ENCODE measurements at regions not wholly inside any gene's neighbourhood (a gene's known extent, or its start where the extent isn't known, plus 50 kb on each side); places are given as distances from the start of the nearest gene placed in this dataset.

- TF ChIP-seq TAF1 (IDR thresholded peaks at IDR 0.05; ENCODE audit: borderline replicate concordance, low read depth, low read length) = no peak
- TF ChIP-seq POLR2AphosphoS5 (IDR thresholded peaks at IDR 0.05; ENCODE audit: low read depth, low read length) = no peak
- TF ChIP-seq POLR2A (IDR thresholded peaks at IDR 0.05; ENCODE audit: low read depth, low read length) = no peak
- FAIRE-seq (no peak), DNase-seq (ENCODE audit: insufficient read length) (no peak)
These were observed 599.7 kb downstream of the ARAP2 start for GRCh38 chr4:35644591-35644990.

- DNase-seq (ENCODE audit: insufficient read length) (no peak), FAIRE-seq (no peak)
These were observed 595.3 kb downstream of the ARAP2 start for GRCh38 chr4:35649011-35649410.

GRCh38 chr4:35649778-35650177, 594.5 kb downstream of the ARAP2 start:
- TF ChIP-seq TAF1 (IDR thresholded peaks at IDR 0.05; ENCODE audit: borderline replicate concordance, low read depth, low read length) (no peak), POLR2A (IDR thresholded peaks at IDR 0.05; ENCODE audit: low read depth, low read length) (no peak), POLR2AphosphoS5 (IDR thresholded peaks at IDR 0.05; ENCODE audit: low read depth, low read length) (no peak)
- FAIRE-seq (no peak), DNase-seq (ENCODE audit: insufficient read length) (no peak)

More at GRCh38 chr4:35649011-35649410, 595.3 kb downstream of the ARAP2 start:
- TF ChIP-seq POLR2AphosphoS5 (IDR thresholded peaks at IDR 0.05; ENCODE audit: low read depth, low read length) (no peak), POLR2A (IDR thresholded peaks at IDR 0.05; ENCODE audit: low read depth, low read length) (no peak), TAF1 (IDR thresholded peaks at IDR 0.05; ENCODE audit: borderline replicate concordance, low read depth, low read length) (no peak)

GRCh38 chr4:35652197-35652596, 592.1 kb downstream of the ARAP2 start:
- DNase-seq (ENCODE audit: insufficient read length) (no peak), FAIRE-seq (no peak)
- TF ChIP-seq POLR2AphosphoS5 (IDR thresholded peaks at IDR 0.05; ENCODE audit: low read depth, low read length) (no peak), POLR2A (IDR thresholded peaks at IDR 0.05; ENCODE audit: low read depth, low read length) (no peak), TAF1 (IDR thresholded peaks at IDR 0.05; ENCODE audit: borderline replicate concordance, low read depth, low read length) (no peak)

- DNase-seq (ENCODE audit: insufficient read length) (no peak), FAIRE-seq (no peak)
- no peak for TF ChIP-seq POLR2A (IDR thresholded peaks at IDR 0.05; ENCODE audit: low read depth, low read length)
- no peak for TF ChIP-seq TAF1 (IDR thresholded peaks at IDR 0.05; ENCODE audit: borderline replicate concordance, low read depth, low read length)
- no peak for TF ChIP-seq POLR2AphosphoS5 (IDR thresholded peaks at IDR 0.05; ENCODE audit: low read depth, low read length)
These were observed 590.9 kb downstream of the ARAP2 start for GRCh38 chr4:35653451-35653850.

- TF ChIP-seq TAF1 (IDR thresholded peaks at IDR 0.05; ENCODE audit: borderline replicate concordance, low read depth, low read length) (no peak), POLR2AphosphoS5 (IDR thresholded peaks at IDR 0.05; ENCODE audit: low read depth, low read length) (no peak), POLR2A (IDR thresholded peaks at IDR 0.05; ENCODE audit: low read depth, low read length) (no peak)
- FAIRE-seq (no peak), DNase-seq (ENCODE audit: insufficient read length) (no peak)
These were observed 571.2 kb downstream of the ARAP2 start for GRCh38 chr4:35673137-35673536.

- DNase-seq (ENCODE audit: insufficient read length) (no peak), FAIRE-seq (no peak)
- TF ChIP-seq TAF1 (IDR thresholded peaks at IDR 0.05; ENCODE audit: borderline replicate concordance, low read depth, low read length) (no peak), POLR2A (IDR thresholded peaks at IDR 0.05; ENCODE audit: low read depth, low read length) (no peak), POLR2AphosphoS5 (IDR thresholded peaks at IDR 0.05; ENCODE audit: low read depth, low read length) (no peak)
These were observed 559.6 kb downstream of the ARAP2 start for GRCh38 chr4:35684755-35685154.

GRCh38 chr4:35689870-35690269, 554.4 kb downstream of the ARAP2 start:
- no peak for FAIRE-seq
- no peak for DNase-seq (ENCODE audit: insufficient read length)
- TF ChIP-seq POLR2A (IDR thresholded peaks at IDR 0.05; ENCODE audit: low read depth, low read length) = no peak
- TF ChIP-seq TAF1 (IDR thresholded peaks at IDR 0.05; ENCODE audit: borderline replicate concordance, low read depth, low read length) = no peak

- no peak for TF ChIP-seq TAF1 (IDR thresholded peaks at IDR 0.05; ENCODE audit: borderline replicate concordance, low read depth, low read length)
- no peak for TF ChIP-seq POLR2A (IDR thresholded peaks at IDR 0.05; ENCODE audit: low read depth, low read length)
- no peak for TF ChIP-seq POLR2AphosphoS5 (IDR thresholded peaks at IDR 0.05; ENCODE audit: low read depth, low read length)
- FAIRE-seq (no peak), DNase-seq (ENCODE audit: insufficient read length) (no peak)
These were observed 554.0 kb downstream of the ARAP2 start for GRCh38 chr4:35690271-35690670.

GRCh38 chr4:35695003-35695402, 549.3 kb downstream of the ARAP2 start:
- no peak for FAIRE-seq
- no peak for TF ChIP-seq POLR2AphosphoS5 (IDR thresholded peaks at IDR 0.05; ENCODE audit: low read depth, low read length)
- no peak for TF ChIP-seq POLR2A (IDR thresholded peaks at IDR 0.05; ENCODE audit: low read depth, low read length)
- no peak for TF ChIP-seq TAF1 (IDR thresholded peaks at IDR 0.05; ENCODE audit: borderline replicate concordance, low read depth, low read length)
- no peak for DNase-seq (ENCODE audit: insufficient read length)

- no peak for FAIRE-seq
- no peak for DNase-seq (ENCODE audit: insufficient read length)
- TF ChIP-seq POLR2A (IDR thresholded peaks at IDR 0.05; ENCODE audit: low read depth, low read length) = no peak
- TF ChIP-seq POLR2AphosphoS5 (IDR thresholded peaks at IDR 0.05; ENCODE audit: low read depth, low read length) = no peak
- no peak for TF ChIP-seq TAF1 (IDR thresholded peaks at IDR 0.05; ENCODE audit: borderline replicate concordance, low read depth, low read length)
These were observed 548.9 kb downstream of the ARAP2 start for GRCh38 chr4:35695421-35695820.

GRCh38 chr4:35697210-35697736, 547.0 kb downstream of the ARAP2 start:
- FAIRE-seq = no peak
- no peak for DNase-seq (ENCODE audit: insufficient read length)
- TF ChIP-seq TAF1 (IDR thresholded peaks at IDR 0.05; ENCODE audit: borderline replicate concordance, low read depth, low read length) (no peak), POLR2AphosphoS5 (IDR thresholded peaks at IDR 0.05; ENCODE audit: low read depth, low read length) (no peak)

- no peak for FAIRE-seq
- DNase-seq (ENCODE audit: insufficient read length) = no peak
- no peak for TF ChIP-seq POLR2AphosphoS5 (IDR thresholded peaks at IDR 0.05; ENCODE audit: low read depth, low read length)
- TF ChIP-seq POLR2A (IDR thresholded peaks at IDR 0.05; ENCODE audit: low read depth, low read length) = no peak
- TF ChIP-seq TAF1 (IDR thresholded peaks at IDR 0.05; ENCODE audit: borderline replicate concordance, low read depth, low read length) = no peak
These were observed 543.7 kb downstream of the ARAP2 start for GRCh38 chr4:35700663-35701062.
